ENCODE measurements at regions not wholly inside any gene's neighbourhood (a gene's known extent, or its start where the extent isn't known, plus 50 kb on each side); places are given as distances from the start of the nearest gene placed in this dataset.

DNA sequence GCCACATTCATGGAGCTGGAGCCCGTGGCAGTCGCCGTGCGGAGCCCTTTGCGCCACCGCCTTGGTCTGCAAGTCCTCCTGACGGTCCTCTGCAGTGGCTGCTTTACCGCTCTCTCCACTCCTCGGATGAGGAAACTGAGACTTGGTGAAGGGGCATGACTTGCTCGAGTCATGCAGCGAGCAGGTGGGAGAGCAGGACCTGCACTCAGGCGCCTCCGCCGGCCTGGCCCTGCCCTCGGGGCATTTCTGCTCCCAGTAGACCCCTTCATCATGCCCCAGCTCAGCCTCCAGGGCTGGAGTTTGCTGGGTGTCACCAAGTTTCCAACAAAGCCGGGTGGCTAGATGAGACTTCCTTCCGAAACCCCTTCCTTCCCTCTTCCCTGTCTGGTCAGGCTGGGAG lies 100.0 kb upstream of the TARDBP start (continued):
- TF ChIP-seq RBBP5 (conservative IDR thresholded peaks at IDR 0.05) = no peak

DNA sequence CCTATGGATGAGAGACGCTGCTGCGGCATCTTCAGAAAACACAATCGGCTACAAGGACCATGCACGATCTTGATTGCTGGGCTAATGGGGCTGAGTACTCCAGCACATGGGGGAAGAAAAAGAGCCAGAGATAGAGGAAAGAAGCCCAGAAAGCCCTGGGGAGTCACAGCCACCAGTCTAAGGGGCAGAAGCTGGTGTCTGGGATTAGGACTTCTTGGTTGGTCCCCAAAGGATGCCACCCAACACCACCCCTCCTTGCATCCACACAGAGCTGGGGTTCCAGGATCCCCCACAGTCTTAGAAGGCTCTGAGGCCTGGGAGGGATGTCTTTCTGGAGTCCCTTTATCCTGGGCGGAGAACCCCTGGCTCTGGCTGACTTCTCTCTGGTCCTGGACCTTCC lies 98.4 kb upstream of the TARDBP start:
- intact Hi-C loops (cut with micrococcal nuclease; ENCODE audit: unreplicated experiment) (no loop called here), in situ Hi-C loops (cut with MboI) (no loop called here)
- ChIA-PET CTCF (no interaction called here), SMC1A (ENCODE audit: uncharacterized antibody, unreplicated experiment) (no interaction called here), RAD21 (ENCODE audit: unreplicated experiment) (no interaction called here), POLR2A (no interaction called here)
- Histone ChIP-seq H3K4me3 (no peak overlapping the region), H3K9ac (ENCODE audit: control insufficient read depth, insufficient read depth, low read length) (no peak overlapping the region), H3K27me3 (replicated peaks in 1 of 2; ENCODE audit: control insufficient read depth in 2 of 2, insufficient read depth in 2 of 2, low read length in 1 of 2) (no peaks in the 10 kb centered on the region; a peak in 1 of 4 replicates), H3K9me3 (replicated peaks; ENCODE audit: control insufficient read depth, insufficient read depth, low read length) (no peaks in the 10 kb centered on the region), H3K4me1 (ENCODE audit: control insufficient read depth, insufficient read depth, low read length) (peaks cover 6% of the 10 kb centered on the region; the same call in 1 of the 2 replicates), H3K4me2 (ENCODE audit: control insufficient read depth, insufficient read depth) (no peak overlapping the region), H3K36me3 (ENCODE audit: control insufficient read depth in 2 of 2, insufficient read depth in 2 of 2, low read length in 1 of 2) (no peaks in the 10 kb centered on the region), H2AFZ (ENCODE audit: control insufficient read depth, low read depth, low read length) (no peak overlapping the region), H3K79me2 (ENCODE audit: control insufficient read depth, insufficient read depth, low read length) (no peaks in the 10 kb centered on the region), H3K27ac (ENCODE audit: control insufficient read depth, insufficient read depth) (no peak overlapping the region), H4K20me1 (ENCODE audit: control insufficient read depth, insufficient read depth) (no peaks in the 10 kb centered on the region)
- no TSS peak for BruUV-seq (replicated peaks)
- TF ChIP-seq SP1 (IDR thresholded peaks at IDR 0.05; ENCODE audit: low read depth, low read length) = no peak
- no peak for TF ChIP-seq BACH1 (IDR thresholded peaks at IDR 0.05; ENCODE audit: borderline replicate concordance)
- WGBS (ENCODE audit: insufficient coverage, insufficient replicate concordance, low lambda C conversion rate, missing lambda C conversion rate) = 74% methylated on average over 5 of the region's 5 CpGs
- no peak for DNase-seq (ENCODE audit: low read depth, low spot score)
- no peak for ATAC-seq
- FAIRE-seq = no peak

DNA sequence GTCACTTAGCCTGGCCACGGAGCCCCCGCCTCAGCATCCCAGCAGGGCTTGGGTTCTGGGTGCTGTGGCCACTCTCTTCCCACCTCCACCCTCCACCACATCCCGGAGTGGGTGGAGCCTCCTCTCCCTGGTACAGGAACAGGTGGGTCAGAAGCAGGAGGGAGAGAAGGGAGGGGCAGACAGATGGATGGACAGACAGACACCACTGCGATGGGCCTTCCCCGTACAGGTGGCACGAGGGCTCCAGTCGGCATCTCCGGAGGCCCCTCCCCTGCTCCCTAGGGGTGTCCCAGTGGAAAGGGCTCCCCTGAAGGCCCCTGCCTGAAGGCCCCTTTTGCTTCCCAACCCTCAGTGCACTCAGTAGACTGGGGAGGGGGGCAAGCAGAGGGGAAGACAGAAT lies 96.9 kb upstream of the TARDBP start:
- FAIRE-seq (no peak), ATAC-seq (no peak), DNase-seq (ENCODE audit: low read depth, low spot score) (no peak)
- RAD21 ChIA-PET (ENCODE audit: unreplicated experiment) = no interaction called here
- CTCF ChIA-PET = no interaction called here
- Histone ChIP-seq H2AFZ (ENCODE audit: control insufficient read depth, low read depth, low read length) (no peak overlapping the region), H4K20me1 (ENCODE audit: control insufficient read depth, insufficient read depth) (no peaks in the 10 kb centered on the region), H3K9ac (ENCODE audit: control insufficient read depth, insufficient read depth, low read length) (no peak overlapping the region), H3K9me3 (replicated peaks; ENCODE audit: control insufficient read depth, insufficient read depth, low read length) (no peaks in the 10 kb centered on the region), H3K79me2 (ENCODE audit: control insufficient read depth, insufficient read depth, low read length) (no peaks in the 10 kb centered on the region), H3K4me3 (no peak overlapping the region), H3K36me3 (ENCODE audit: control insufficient read depth in 2 of 2, insufficient read depth in 2 of 2, low read length in 1 of 2) (no peaks in the 10 kb centered on the region), H3K4me2 (ENCODE audit: control insufficient read depth, insufficient read depth) (no peak overlapping the region), H3K27ac (ENCODE audit: control insufficient read depth, insufficient read depth) (no peak overlapping the region), H3K4me1 (ENCODE audit: control insufficient read depth, insufficient read depth, low read length) (no peaks in the 10 kb centered on the region), H3K27me3 (replicated peaks in 1 of 2; ENCODE audit: control insufficient read depth in 2 of 2, insufficient read depth in 2 of 2, low read length in 1 of 2) (no peaks in the 10 kb centered on the region; a peak in 2 of 4 replicates)
- intact Hi-C loops (cut with micrococcal nuclease; ENCODE audit: unreplicated experiment) = no loop called here
- WGBS (ENCODE audit: insufficient coverage, insufficient replicate concordance, low lambda C conversion rate, missing lambda C conversion rate) = 65% methylated on average over 8 of the region's 8 CpGs
- in situ Hi-C loops (cut with MboI) = no loop called here
- TF ChIP-seq, protein P1, sequence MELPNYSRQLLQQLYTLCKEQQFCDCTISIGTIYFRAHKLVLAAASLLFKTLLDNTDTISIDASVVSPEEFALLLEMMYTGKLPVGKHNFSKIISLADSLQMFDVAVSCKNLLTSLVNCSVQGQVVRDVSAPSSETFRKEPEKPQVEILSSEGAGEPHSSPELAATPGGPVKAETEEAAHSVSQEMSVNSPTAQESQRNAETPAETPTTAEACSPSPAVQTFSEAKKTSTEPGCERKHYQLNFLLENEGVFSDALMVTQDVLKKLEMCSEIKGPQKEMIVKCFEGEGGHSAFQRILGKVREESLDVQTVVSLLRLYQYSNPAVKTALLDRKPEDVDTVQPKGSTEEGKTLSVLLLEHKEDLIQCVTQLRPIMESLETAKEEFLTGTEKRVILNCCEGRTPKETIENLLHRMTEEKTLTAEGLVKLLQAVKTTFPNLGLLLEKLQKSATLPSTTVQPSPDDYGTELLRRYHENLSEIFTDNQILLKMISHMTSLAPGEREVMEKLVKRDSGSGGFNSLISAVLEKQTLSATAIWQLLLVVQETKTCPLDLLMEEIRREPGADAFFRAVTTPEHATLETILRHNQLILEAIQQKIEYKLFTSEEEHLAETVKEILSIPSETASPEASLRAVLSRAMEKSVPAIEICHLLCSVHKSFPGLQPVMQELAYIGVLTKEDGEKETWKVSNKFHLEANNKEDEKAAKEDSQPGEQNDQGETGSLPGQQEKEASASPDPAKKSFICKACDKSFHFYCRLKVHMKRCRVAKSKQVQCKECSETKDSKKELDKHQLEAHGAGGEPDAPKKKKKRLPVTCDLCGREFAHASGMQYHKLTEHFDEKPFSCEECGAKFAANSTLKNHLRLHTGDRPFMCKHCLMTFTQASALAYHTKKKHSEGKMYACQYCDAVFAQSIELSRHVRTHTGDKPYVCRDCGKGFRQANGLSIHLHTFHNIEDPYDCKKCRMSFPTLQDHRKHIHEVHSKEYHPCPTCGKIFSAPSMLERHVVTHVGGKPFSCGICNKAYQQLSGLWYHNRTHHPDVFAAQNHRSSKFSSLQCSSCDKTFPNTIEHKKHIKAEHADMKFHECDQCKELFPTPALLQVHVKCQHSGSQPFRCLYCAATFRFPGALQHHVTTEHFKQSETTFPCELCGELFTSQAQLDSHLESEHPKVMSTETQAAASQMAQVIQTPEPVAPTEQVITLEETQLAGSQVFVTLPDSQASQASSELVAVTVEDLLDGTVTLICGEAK (IDR thresholded peaks at IDR 0.05; ENCODE audit: borderline replicate concordance) = no peak
- TF ChIP-seq ZNF622 (IDR thresholded peaks at IDR 0.05) = no peak
- TF ChIP-seq, protein P2, sequence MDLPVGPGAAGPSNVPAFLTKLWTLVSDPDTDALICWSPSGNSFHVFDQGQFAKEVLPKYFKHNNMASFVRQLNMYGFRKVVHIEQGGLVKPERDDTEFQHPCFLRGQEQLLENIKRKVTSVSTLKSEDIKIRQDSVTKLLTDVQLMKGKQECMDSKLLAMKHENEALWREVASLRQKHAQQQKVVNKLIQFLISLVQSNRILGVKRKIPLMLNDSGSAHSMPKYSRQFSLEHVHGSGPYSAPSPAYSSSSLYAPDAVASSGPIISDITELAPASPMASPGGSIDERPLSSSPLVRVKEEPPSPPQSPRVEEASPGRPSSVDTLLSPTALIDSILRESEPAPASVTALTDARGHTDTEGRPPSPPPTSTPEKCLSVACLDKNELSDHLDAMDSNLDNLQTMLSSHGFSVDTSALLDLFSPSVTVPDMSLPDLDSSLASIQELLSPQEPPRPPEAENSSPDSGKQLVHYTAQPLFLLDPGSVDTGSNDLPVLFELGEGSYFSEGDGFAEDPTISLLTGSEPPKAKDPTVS (IDR thresholded peaks at IDR 0.05; ENCODE audit: low read depth, low read length) = no peak
- TF ChIP-seq NR2C2 (IDR thresholded peaks at IDR 0.05; ENCODE audit: borderline replicate concordance, control insufficient read depth, insufficient read length, low read depth) = no peak
- TF ChIP-seq SP1 (IDR thresholded peaks at IDR 0.05; ENCODE audit: low read depth, low read length) = no peak
- TF ChIP-seq, protein P3, sequence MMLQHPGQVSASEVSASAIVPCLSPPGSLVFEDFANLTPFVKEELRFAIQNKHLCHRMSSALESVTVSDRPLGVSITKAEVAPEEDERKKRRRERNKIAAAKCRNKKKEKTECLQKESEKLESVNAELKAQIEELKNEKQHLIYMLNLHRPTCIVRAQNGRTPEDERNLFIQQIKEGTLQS (IDR thresholded peaks at IDR 0.05; ENCODE audit: borderline replicate concordance, extremely low read depth, low read depth, low read length) = no peak
- no peak for TF ChIP-seq EP300 (IDR thresholded peaks at IDR 0.05; ENCODE audit: borderline replicate concordance in 1 of 2, control insufficient read depth in 1 of 2, low read depth in 2 of 2, low read length in 2 of 2)
- TF ChIP-seq ESRRA (IDR thresholded peaks at IDR 0.05; ENCODE audit: low read length) = no peak
- no peak for TF ChIP-seq CBX3 (IDR thresholded peaks at IDR 0.05; ENCODE audit: borderline replicate concordance, low read depth)
- BruUV-seq (replicated peaks) = no TSS peak
- SMC1A ChIA-PET (ENCODE audit: uncharacterized antibody, unreplicated experiment) = no interaction called here
- POLR2A ChIA-PET = no interaction called here

Measured in GM12878 (cell line).